ENCODE measurements at regions not wholly inside any gene's neighbourhood (a gene's known extent, or its start where the extent isn't known, plus 50 kb on each side); places are given as distances from the start of the nearest gene placed in this dataset.

DNA sequence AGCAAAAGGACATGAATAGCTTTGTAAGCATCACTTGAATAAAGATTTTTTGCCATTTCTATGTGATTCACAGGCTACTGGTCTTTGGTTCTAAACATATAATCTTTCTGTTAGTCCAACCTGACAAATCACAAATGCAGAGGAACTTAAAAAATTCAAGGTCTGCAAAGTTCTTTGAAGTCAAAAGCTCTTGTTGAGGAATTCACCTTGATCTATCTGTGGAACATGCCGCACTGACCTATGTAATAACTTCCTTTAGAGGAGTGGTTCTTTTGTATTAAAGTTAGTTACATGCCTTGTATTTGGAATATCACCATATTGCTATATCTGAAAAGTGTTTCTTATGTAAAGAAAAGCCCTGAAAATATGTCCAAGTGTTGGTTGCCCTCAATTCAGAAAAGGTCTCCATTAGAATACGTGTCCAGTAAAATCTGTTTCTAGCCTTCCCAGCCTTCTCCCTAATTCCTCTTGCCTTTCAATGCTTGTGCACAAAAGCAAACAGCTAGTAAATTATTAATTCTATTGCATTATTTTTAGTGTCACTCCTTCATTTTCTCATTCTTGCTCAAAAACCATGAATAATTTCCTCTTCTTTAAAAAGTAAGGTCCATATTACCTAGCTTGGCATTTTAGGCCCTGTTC lies 1192.8 kb downstream of the FLRT2 start:
- POLR2A ChIA-PET: no interaction called here
- in situ Hi-C loops (cut with HindIII; ENCODE audit: low pct_unique_long_range_greater_than_20kb, low sequenced_read_pairs): no loop called here
- ATAC-seq: no peak
- intact Hi-C loops (cut with micrococcal nuclease; ENCODE audit: unreplicated experiment): no loop called here
- TF ChIP-seq, protein P1, sequence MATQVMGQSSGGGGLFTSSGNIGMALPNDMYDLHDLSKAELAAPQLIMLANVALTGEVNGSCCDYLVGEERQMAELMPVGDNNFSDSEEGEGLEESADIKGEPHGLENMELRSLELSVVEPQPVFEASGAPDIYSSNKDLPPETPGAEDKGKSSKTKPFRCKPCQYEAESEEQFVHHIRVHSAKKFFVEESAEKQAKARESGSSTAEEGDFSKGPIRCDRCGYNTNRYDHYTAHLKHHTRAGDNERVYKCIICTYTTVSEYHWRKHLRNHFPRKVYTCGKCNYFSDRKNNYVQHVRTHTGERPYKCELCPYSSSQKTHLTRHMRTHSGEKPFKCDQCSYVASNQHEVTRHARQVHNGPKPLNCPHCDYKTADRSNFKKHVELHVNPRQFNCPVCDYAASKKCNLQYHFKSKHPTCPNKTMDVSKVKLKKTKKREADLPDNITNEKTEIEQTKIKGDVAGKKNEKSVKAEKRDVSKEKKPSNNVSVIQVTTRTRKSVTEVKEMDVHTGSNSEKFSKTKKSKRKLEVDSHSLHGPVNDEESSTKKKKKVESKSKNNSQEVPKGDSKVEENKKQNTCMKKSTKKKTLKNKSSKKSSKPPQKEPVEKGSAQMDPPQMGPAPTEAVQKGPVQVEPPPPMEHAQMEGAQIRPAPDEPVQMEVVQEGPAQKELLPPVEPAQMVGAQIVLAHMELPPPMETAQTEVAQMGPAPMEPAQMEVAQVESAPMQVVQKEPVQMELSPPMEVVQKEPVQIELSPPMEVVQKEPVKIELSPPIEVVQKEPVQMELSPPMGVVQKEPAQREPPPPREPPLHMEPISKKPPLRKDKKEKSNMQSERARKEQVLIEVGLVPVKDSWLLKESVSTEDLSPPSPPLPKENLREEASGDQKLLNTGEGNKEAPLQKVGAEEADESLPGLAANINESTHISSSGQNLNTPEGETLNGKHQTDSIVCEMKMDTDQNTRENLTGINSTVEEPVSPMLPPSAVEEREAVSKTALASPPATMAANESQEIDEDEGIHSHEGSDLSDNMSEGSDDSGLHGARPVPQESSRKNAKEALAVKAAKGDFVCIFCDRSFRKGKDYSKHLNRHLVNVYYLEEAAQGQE (IDR thresholded peaks at IDR 0.05; ENCODE audit: insufficient read depth in 1 of 2, low read depth in 2 of 2, low read length in 1 of 2): no peak
- TF ChIP-seq CTCF (IDR thresholded peaks at IDR 0.05) (no peak), POLR2AphosphoS5 (IDR thresholded peaks at IDR 0.05; ENCODE audit: low read depth, low read length) (no peak), SIN3A (IDR thresholded peaks at IDR 0.05; ENCODE audit: borderline replicate concordance, insufficient read depth, low read depth, low read length) (no peak), TCF7L2 (IDR thresholded peaks at IDR 0.05; ENCODE audit: low read depth, low read length) (no peak)
- Histone ChIP-seq H3K9me3 (ENCODE audit: control insufficient read depth, insufficient read depth, low read depth, low read length) (no peaks in the 10 kb centered on the region), H3K4me1 (ENCODE audit: control insufficient read depth, insufficient read depth, low read length) (no peaks in the 10 kb centered on the region), H3K4me3 (ENCODE audit: low read depth in 2 of 2, low read length in 2 of 2) (no peak overlapping the region), H3K36me3 (ENCODE audit: control insufficient read depth, insufficient read depth, low read length) (no peaks in the 10 kb centered on the region), H3K27me3 (ENCODE audit: control insufficient read depth, insufficient read depth, low read length) (no peaks in the 10 kb centered on the region), H3K27ac (ENCODE audit: low read length) (no peak overlapping the region)
- no TSS peak for BruUV-seq (replicated peaks)
- DNase-seq (ENCODE audit: low read depth, low spot score): no peak
- CTCF ChIA-PET: no interaction called here

GRCh38 chr14:86714575-86714974 lies 1184.6 kb downstream of the FLRT2 start:
- DNase-seq (ENCODE audit: low read depth, low spot score): no peak
- Histone ChIP-seq H3K36me3 (ENCODE audit: control insufficient read depth, insufficient read depth, low read length) (no peaks in the 10 kb centered on the region), H3K4me1 (ENCODE audit: control insufficient read depth, insufficient read depth, low read length) (no peaks in the 10 kb centered on the region), H3K27ac (ENCODE audit: low read length) (no peak overlapping the region), H3K27me3 (ENCODE audit: control insufficient read depth, insufficient read depth, low read length) (no peaks in the 10 kb centered on the region), H3K4me3 (ENCODE audit: low read depth in 2 of 2, low read length in 2 of 2) (no peak overlapping the region), H3K9me3 (ENCODE audit: control insufficient read depth, insufficient read depth, low read depth, low read length) (no peaks in the 10 kb centered on the region)
- ChIA-PET POLR2A (no interaction called here), CTCF (no interaction called here)
- intact Hi-C loops (cut with micrococcal nuclease; ENCODE audit: unreplicated experiment): no loop called here
- BruUV-seq (replicated peaks): no TSS peak
- TF ChIP-seq, protein P1 (IDR thresholded peaks at IDR 0.05; ENCODE audit: insufficient read depth in 1 of 2, low read depth in 2 of 2, low read length in 1 of 2): no peak
- TF ChIP-seq POLR2AphosphoS5 (IDR thresholded peaks at IDR 0.05; ENCODE audit: low read depth, low read length) (no peak), CTCF (IDR thresholded peaks at IDR 0.05) (no peak), TCF7L2 (IDR thresholded peaks at IDR 0.05; ENCODE audit: low read depth, low read length) (no peak), SIN3A (IDR thresholded peaks at IDR 0.05; ENCODE audit: borderline replicate concordance, insufficient read depth, low read depth, low read length) (no peak)
- no peak for ATAC-seq
- in situ Hi-C loops (cut with HindIII; ENCODE audit: low pct_unique_long_range_greater_than_20kb, low sequenced_read_pairs): no loop called here

Measured in Panc1 (cell line).